ENCODE measurements at regions not wholly inside any gene's neighbourhood (a gene's known extent, or its start where the extent isn't known, plus 50 kb on each side); places are given as distances from the start of the nearest gene placed in this dataset.

GRCh38 chr13:82341116-82341515, 1541.2 kb downstream of the SLITRK1 start:
- TF ChIP-seq POLR2AphosphoS5 (IDR thresholded peaks at IDR 0.05; ENCODE audit: borderline replicate concordance, low read depth, low read length): no peak
- TF ChIP-seq EZH2 (IDR thresholded peaks at IDR 0.05): no peak

Measured in SK-N-MC (cell line).